ENCODE measurements at regions not wholly inside any gene's neighbourhood (a gene's known extent, or its start where the extent isn't known, plus 50 kb on each side); places are given as distances from the start of the nearest gene placed in this dataset.

GRCh38 chr18:25962919-25963318 lies 127.5 kb downstream of the SS18 start:
- no peak for DNase-seq

GRCh38 chr18:25962176-25962575 lies 128.2 kb downstream of the SS18 start:
- DNase-seq = no peak

- DNase-seq = no peak
These were observed 133.4 kb downstream of the SS18 start for GRCh38 chr18:25957017-25957416.

- no peak for DNase-seq
These were observed 137.3 kb downstream of the SS18 start for GRCh38 chr18:25953111-25953510.

GRCh38 chr18:25950321-25950720 lies 140.1 kb downstream of the SS18 start:
- DNase-seq = no peak

GRCh38 chr18:25946540-25946939 lies 143.9 kb downstream of the SS18 start:
- no peak for DNase-seq

GRCh38 chr18:25935356-25935755 lies 155.1 kb downstream of the SS18 start:
- DNase-seq = no peak

- no peak for DNase-seq
These were observed 159.3 kb downstream of the SS18 start for GRCh38 chr18:25931126-25931525.

- DNase-seq = no peak
These were observed 160.6 kb downstream of the SS18 start for GRCh38 chr18:25929787-25930186.

GRCh38 chr18:25927830-25928229 lies 162.6 kb downstream of the SS18 start:
- DNase-seq = no peak

- DNase-seq = no peak
These were observed 167.2 kb downstream of the SS18 start for GRCh38 chr18:25923193-25923592.

GRCh38 chr18:25921677-25922421 lies 168.6 kb downstream of the SS18 start:
- peak; percentile 17 for DNase-seq

- no peak for DNase-seq
These were observed 174.5 kb downstream of the SS18 start for GRCh38 chr18:25915907-25916306.

GRCh38 chr18:25898965-25899364 lies 191.4 kb downstream of the SS18 start:
- no peak for DNase-seq

- DNase-seq = no peak
These were observed 193.5 kb downstream of the SS18 start for GRCh38 chr18:25896956-25897355.

GRCh38 chr18:25896178-25896780 lies 194.1 kb downstream of the SS18 start:
- DNase-seq = no peak

GRCh38 chr18:25895518-25895917 lies 194.9 kb downstream of the SS18 start:
- DNase-seq = no peak

GRCh38 chr18:25886283-25886682 lies 204.1 kb downstream of the SS18 start:
- DNase-seq = no peak

GRCh38 chr18:25883091-25883490 lies 207.3 kb downstream of the SS18 start:
- DNase-seq = no peak

GRCh38 chr18:25881149-25881548 lies 209.3 kb downstream of the SS18 start:
- DNase-seq = no peak

GRCh38 chr18:25880441-25880840 lies 210.0 kb downstream of the SS18 start:
- no peak for DNase-seq

GRCh38 chr18:25876330-25876948 lies 214.0 kb downstream of the SS18 start:
- DNase-seq = no peak

GRCh38 chr18:25875551-25876240 lies 214.7 kb downstream of the SS18 start:
- no peak for DNase-seq

- no peak for DNase-seq
These were observed 216.6 kb downstream of the SS18 start for GRCh38 chr18:25873833-25874232.
